ENCODE measurements at regions not wholly inside any gene's neighbourhood (a gene's known extent, or its start where the extent isn't known, plus 50 kb on each side); places are given as distances from the start of the nearest gene placed in this dataset.

DNA sequence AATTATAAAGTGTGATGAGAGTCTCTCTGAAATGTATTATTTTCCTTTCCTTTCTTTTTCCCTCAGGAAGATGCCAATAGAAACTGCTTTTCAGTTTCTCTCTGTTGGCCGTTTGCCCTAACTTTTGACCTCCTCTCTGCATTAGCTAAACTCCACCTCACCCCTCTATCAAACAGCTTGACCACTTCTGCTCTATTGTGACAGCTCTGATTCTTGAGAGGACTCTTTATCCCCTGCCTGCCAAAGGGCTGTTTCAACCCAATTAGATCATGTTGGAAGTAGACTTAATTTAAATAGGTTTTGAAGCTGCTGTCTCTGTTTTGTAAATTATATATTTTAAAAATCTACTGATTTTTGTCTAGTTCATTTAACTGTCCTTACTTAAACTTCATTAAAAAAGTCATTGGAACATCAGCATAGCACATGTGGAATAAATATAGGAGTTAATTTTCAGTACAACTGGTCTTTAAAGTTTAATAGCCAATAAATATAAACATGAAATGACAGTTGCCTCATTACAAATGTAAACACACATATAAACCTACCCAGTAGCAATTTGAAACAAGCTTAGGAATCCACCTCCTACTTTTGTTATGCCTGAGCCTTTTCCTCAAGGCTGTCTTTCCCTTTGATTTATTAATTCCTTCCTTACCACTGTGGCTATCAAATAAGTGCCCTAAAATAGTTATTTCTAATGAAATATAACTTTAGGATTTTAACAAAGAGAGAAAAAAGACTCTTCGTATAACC lies 152.0 kb downstream of the CHRM3 start:
- TF ChIP-seq, protein P1, sequence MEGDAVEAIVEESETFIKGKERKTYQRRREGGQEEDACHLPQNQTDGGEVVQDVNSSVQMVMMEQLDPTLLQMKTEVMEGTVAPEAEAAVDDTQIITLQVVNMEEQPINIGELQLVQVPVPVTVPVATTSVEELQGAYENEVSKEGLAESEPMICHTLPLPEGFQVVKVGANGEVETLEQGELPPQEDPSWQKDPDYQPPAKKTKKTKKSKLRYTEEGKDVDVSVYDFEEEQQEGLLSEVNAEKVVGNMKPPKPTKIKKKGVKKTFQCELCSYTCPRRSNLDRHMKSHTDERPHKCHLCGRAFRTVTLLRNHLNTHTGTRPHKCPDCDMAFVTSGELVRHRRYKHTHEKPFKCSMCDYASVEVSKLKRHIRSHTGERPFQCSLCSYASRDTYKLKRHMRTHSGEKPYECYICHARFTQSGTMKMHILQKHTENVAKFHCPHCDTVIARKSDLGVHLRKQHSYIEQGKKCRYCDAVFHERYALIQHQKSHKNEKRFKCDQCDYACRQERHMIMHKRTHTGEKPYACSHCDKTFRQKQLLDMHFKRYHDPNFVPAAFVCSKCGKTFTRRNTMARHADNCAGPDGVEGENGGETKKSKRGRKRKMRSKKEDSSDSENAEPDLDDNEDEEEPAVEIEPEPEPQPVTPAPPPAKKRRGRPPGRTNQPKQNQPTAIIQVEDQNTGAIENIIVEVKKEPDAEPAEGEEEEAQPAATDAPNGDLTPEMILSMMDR (IDR thresholded peaks at IDR 0.05 in 8 of 11, conservative IDR thresholded peaks at IDR 0.05 in 3 of 11), result no peak
- TF ChIP-seq POLR2A (IDR thresholded peaks at IDR 0.05) (no peak), POLR2AphosphoS5 (IDR thresholded peaks at IDR 0.05) (no peak)
